ENCODE measurements at regions not wholly inside any gene's neighbourhood (a gene's known extent, or its start where the extent isn't known, plus 50 kb on each side); places are given as distances from the start of the nearest gene placed in this dataset.
"Not testable (repeated sequence)": the region's sequence is repeated elsewhere in the genome, so short reads cannot be mapped to it uniquely, and the experiment has no call there.

- no peak for DNase-seq
These were observed 53.2 kb upstream of the UBE2E3 start for GRCh38 chr2:180927030-180927686.

GRCh38 chr2:180925700-180926099, 54.7 kb upstream of the UBE2E3 start:
- no peak for DNase-seq

DNA sequence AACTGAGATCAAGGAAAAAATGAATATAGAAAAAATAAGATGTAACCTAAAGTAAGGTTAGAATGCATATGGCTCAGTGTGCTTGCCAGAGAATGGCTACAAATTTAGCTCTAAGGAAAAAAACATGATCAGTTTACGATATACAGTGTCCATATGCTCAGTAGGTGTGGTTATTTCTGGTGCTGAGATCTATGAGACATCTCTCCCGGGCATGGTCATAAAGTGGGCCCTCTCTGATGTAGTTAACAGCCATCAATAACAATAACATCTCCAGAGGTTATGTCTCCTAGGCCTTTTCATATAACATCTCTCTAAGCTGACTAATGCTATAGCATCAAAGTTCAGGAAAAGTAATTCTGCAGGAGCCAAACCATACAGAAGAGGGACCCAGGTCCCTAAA, 56.3 kb upstream of the UBE2E3 start:
- DNase-seq: no peak

DNA sequence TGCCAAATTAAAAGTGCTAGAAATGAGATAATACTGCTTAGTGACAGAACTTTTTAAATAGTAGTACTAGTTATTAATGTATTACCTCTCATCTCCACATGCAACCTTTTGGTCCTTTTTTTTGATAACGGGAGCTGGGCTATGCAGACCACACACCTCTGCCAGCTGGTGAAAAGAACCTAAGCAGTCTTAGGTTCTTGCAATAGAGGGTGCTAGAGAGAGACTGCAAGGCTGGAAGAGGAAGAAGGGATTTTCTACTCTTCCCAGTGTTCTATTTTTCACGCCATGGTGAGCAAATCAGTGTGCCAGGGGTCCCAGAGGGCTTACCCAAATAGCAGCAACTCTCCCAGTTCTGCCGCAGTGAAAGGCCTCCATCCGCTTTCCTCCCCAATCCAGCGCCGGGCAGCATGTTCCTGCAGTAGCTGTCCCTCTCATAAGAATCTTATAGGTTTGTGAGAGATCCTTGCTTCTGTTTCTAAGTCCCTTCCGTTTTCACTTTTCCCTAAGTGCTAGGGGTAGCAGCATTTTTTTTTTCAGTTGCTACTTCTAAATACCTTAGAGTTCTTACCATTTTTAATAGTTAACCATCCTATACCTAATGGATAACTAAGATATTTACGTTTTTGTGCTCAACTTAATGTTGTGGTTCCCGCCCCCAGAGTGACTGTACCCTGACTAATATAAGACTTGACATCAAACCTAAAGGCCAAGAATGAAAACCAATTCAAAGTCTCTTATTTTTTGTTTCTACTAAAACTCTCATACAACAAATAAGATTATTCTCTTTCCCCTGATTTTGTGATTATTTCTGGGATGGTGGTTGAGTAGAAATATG, 69.4 kb upstream of the UBE2E3 start:
- DNase-seq: no peak

- DNase-seq: no peak
These were observed 72.7 kb upstream of the UBE2E3 start for GRCh38 chr2:180907731-180908130.

DNA sequence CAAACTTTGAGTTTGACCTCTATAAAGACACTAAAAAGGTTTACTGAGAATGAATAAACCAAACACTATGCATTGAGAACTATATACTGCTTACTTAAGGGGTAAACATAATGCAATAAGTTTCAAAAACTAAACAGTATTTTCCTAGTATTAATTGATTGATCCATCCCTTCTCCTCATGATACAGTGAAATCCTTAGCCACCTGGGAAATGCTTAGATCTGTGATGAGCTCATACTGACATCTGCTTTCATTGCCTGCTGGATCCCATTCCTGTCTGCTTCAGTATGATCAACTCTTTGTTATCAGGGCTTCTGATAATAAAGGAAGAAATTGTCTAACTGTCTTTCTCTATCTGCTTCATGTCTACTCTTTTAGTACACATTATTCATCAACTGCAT, 74.9 kb upstream of the UBE2E3 start:
- DNase-seq: no peak

- DNase-seq: no peak
These were observed 75.4 kb upstream of the UBE2E3 start for GRCh38 chr2:180905002-180905401.

- DNase-seq: no peak
These were observed 79.1 kb upstream of the UBE2E3 start for GRCh38 chr2:180901331-180901730.

GRCh38 chr2:180893752-180894151, 86.7 kb upstream of the UBE2E3 start:
- no peak for DNase-seq

- DNase-seq: no peak
These were observed 88.3 kb upstream of the UBE2E3 start for GRCh38 chr2:180892091-180892490.

- no peak for DNase-seq
These were observed 89.0 kb upstream of the UBE2E3 start for GRCh38 chr2:180891360-180891759.

GRCh38 chr2:180890781-180891180, 89.6 kb upstream of the UBE2E3 start:
- no peak for DNase-seq

- DNase-seq: no peak
These were observed 97.4 kb upstream of the UBE2E3 start for GRCh38 chr2:180882959-180883358.

GRCh38 chr2:180876506-180876905, 103.9 kb upstream of the UBE2E3 start:
- DNase-seq: no peak

- DNase-seq: no peak
These were observed 107.2 kb upstream of the UBE2E3 start for GRCh38 chr2:180873219-180873618.

GRCh38 chr2:180872781-180873180, 107.6 kb upstream of the UBE2E3 start:
- DNase-seq: not testable (repeated sequence)

- no peak for DNase-seq
These were observed 108.2 kb upstream of the UBE2E3 start for GRCh38 chr2:180872255-180872654.

- DNase-seq: no peak
These were observed 108.8 kb upstream of the UBE2E3 start for GRCh38 chr2:180871649-180872048.

DNA sequence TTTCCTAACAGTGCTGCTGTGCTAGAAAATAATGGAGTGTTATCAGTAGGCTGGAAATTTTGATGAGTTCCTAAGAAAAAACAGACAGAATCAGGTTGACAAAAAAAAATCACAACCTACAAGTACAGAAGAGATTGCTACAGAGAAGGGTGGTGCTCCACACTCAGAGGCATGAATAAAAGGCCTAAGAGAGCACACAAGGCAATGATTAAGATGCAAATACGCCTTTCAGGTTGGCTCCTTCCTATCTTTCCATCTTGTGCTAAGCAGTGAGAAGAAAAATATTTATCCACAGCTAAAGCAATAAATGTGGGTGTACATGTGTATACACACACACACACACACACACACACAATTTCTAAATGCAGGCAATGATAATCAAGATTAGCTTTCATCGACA, 130.6 kb upstream of the UBE2E3 start:
- no peak for DNase-seq

DNA sequence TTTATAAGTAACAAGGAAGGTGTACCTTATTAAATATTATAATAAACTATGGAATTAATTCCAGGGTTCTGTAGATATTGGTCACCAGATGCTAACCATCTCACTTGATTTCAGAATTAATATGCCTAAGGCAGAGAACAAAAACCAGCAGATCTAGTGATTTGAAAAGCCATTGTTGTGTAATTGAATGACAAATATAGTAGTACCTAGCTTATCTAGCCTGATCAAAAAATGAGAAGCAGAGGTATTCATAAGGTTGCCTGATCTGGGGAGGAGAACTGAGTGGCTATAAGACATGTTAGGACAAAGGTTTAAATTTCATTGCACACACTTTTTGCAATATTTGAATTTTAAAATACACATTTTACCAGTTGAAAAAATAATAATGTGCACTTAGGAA, 132.0 kb upstream of the UBE2E3 start:
- DNase-seq: no peak

GRCh38 chr2:180846756-180847472, 133.5 kb upstream of the UBE2E3 start:
- DNase-seq: no peak

- no peak for DNase-seq
These were observed 137.9 kb upstream of the UBE2E3 start for GRCh38 chr2:180842461-180842860.

- no peak for DNase-seq
These were observed 139.8 kb upstream of the UBE2E3 start for GRCh38 chr2:180840641-180841040.

DNA sequence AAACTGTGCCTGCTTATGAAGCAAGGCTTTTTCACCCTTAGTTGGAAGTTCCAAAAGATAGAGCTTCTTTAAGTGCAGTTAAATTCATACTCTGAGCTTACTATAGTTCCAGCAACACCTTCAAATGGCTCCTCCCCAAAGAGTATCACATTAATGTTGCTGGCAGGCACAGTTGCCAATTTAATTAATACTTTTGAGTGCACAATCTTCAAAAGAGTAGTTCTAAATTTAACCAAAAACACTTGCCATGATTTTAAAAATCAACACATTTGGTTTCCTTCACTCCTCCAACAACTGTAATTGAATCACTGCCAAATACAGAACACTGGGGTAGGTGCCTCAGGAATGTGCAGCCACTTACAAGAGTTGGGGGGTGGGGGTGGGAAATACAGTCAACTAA, 150.6 kb upstream of the UBE2E3 start:
- no peak for DNase-seq
